Mucosa of descending colon (tissue), 3 donors: ENCODE measurements at regions not wholly inside any gene's neighbourhood (a gene's known extent, or its start where the extent isn't known, plus 50 kb on each side); places are given as distances from the start of the nearest gene placed in this dataset.

Experiments
- ATAC-seq: fragments of 200-7000 bp; cut with Tn5 transposase; one replicate; pipeline ENCODE4 v1.9.1; 2020; ENCODE audit warnings: mild to moderate bottlenecking, moderate library complexity
- DNase-seq, 3 donors: peaks; one replicate each; pipeline ENCODE4 v3.0.0-alpha.2; 2020
- H3K36me3 ChIP-seq: fragments of 200-600 bp; one replicate; pipeline ENCODE4 v1.8.0; 2021; ENCODE audit warnings: low read depth, mild to moderate bottlenecking
- H3K4me1 ChIP-seq: fragments of 200-600 bp; one replicate; pipeline ENCODE4 v1.8.0; 2021; ENCODE audit warnings: low read depth, mild to moderate bottlenecking
- H3K4me3 ChIP-seq: fragments of 200-600 bp; one replicate; pipeline ENCODE4 v1.8.0; 2021; ENCODE audit warnings: mild to moderate bottlenecking
- H3K9me3 ChIP-seq: fragments of 200-600 bp; one replicate; pipeline ENCODE4 v1.8.0; 2021; ENCODE audit warnings: mild to moderate bottlenecking
- intact Hi-C, 2 donors: fragments of 100-400 bp; cut with DNase I in 1 of 2; cut with micrococcal nuclease in 1 of 2; formaldehyde crosslinking; loops; one replicate each; pipeline versions ENCODE4 v1.11.0 to v1.11.1; 2022; cut with DNase I, micrococcal nuclease
- TF ChIP-seq, protein P1 (sequence below): fragments of 200-600 bp; IDR thresholded peaks from one replicate; pipeline ENCODE4 v1.8.0; 2022; ENCODE audit warnings: antibody characterized with exemption, mild to moderate bottlenecking
- donor health status: DM: no; HTN: no; CAD: no; lungs with moderate emphysema.
- donor health status: DM: no; HTN: no; CAD: no.
- donor health status: DM: no; HTN: yes; CAD: no.

DNA sequence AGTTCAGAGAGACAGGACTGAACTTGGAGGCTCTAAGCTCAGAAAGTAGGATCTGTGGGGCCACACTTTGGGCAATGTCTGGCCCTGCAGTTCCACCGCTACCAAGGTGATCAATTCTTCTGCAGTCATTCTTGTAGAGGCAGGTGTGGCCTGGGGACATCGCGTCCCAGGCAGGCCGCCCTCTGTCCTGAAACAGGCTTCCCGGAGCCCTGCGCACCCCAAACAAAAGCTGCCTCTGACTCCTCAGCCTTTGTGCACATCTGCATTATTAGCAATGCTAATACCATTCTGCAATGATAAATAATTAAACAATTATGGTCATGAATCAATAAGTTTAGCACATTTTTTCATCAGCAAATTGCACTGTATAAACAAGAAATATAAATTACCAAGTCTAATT lies 160.2 kb downstream of the URI1 start:
- H3K9me3 ChIP-seq = no peaks in the 10 kb centered on the region
- TF ChIP-seq, protein P1, sequence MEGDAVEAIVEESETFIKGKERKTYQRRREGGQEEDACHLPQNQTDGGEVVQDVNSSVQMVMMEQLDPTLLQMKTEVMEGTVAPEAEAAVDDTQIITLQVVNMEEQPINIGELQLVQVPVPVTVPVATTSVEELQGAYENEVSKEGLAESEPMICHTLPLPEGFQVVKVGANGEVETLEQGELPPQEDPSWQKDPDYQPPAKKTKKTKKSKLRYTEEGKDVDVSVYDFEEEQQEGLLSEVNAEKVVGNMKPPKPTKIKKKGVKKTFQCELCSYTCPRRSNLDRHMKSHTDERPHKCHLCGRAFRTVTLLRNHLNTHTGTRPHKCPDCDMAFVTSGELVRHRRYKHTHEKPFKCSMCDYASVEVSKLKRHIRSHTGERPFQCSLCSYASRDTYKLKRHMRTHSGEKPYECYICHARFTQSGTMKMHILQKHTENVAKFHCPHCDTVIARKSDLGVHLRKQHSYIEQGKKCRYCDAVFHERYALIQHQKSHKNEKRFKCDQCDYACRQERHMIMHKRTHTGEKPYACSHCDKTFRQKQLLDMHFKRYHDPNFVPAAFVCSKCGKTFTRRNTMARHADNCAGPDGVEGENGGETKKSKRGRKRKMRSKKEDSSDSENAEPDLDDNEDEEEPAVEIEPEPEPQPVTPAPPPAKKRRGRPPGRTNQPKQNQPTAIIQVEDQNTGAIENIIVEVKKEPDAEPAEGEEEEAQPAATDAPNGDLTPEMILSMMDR = no peak
- H3K4me1 ChIP-seq = no peaks in the 10 kb centered on the region
- DNase-seq (no peak), ATAC-seq (no peak)
- no peak overlapping the region for H3K4me3 ChIP-seq
- intact Hi-C loops = no loop called here
- no peaks in the 10 kb centered on the region for H3K36me3 ChIP-seq

DNA sequence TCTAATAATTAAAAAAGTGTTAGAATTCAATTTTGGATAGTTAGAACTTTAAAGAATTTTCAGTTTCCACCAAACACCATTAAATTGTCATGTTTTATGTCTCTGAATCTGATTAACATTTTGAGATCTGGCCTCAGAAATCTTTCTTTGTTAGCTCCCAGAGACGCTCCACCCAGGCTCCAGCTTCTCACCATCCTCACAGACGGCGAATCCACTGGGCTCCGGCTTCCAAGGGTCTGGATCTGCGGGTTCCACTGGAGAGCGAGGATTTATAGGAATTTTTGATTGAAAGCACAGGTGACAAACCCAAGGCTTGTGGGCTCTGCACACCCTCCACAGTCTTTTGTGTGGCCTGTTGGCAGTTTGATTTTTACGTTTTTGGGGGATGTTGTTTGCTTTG lies 160.6 kb downstream of the URI1 start:
- H3K9me3 ChIP-seq = no peaks in the 10 kb centered on the region
- H3K4me3 ChIP-seq = no peak overlapping the region
- no peak for ATAC-seq
- no peaks in the 10 kb centered on the region for H3K4me1 ChIP-seq
- no peak for DNase-seq
- no peaks in the 10 kb centered on the region for H3K36me3 ChIP-seq
- intact Hi-C loops = no loop called here
- TF ChIP-seq, protein P1 = no peak

DNA sequence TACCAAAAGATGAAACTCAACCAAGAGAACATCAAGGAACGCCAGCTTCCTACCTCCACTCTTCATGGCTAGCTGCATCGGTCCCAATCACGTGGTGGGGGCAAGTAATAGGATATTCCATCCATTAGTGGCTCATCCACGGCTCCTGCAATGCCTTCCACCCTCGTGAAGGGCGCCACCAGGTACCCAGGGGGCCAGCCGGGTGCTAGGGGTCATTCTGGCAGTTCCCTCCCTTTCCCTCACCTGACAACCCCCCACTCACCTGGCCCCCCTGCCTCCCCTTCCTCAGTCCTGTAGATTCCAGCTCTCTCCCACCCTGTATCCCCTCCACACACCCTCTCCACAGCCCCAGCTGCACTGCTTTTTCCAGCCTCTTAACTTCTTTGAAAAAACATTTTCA lies 161.9 kb downstream of the URI1 start:
- Histone ChIP-seq H3K4me3 (no peak overlapping the region), H3K36me3 (no peaks in the 10 kb centered on the region), H3K9me3 (no peaks in the 10 kb centered on the region), H3K4me1 (no peaks in the 10 kb centered on the region)
- intact Hi-C loops = no loop called here
- TF ChIP-seq, protein P1 = no peak
- ATAC-seq (no peak), DNase-seq (no peak)

DNA sequence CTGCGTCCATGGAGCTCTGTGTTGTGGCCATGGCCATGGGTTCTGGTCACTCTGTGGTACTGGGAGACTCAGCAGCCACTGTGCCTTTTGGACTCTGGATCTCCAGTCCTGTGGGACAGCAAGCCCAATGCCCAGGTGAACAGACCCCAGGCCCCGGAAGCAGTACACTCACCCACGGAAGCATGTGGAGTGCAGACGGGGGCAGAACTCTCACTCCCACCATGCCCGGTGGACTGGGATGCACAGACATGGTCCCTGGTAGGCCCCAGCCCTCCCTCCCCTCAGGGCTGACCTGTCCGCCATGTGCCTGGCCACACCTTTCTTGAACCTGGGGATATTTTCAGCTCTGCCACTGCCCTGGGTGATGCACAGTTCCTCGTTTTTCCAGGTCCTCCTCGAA lies 163.3 kb downstream of the URI1 start:
- no peak overlapping the region for H3K4me3 ChIP-seq
- H3K9me3 ChIP-seq = no peaks in the 10 kb centered on the region
- TF ChIP-seq, protein P1 = no peak
- intact Hi-C loops = no loop called here
- ATAC-seq (no peak), DNase-seq (no peak)
- H3K4me1 ChIP-seq = no peaks in the 10 kb centered on the region
- no peaks in the 10 kb centered on the region for H3K36me3 ChIP-seq

DNA sequence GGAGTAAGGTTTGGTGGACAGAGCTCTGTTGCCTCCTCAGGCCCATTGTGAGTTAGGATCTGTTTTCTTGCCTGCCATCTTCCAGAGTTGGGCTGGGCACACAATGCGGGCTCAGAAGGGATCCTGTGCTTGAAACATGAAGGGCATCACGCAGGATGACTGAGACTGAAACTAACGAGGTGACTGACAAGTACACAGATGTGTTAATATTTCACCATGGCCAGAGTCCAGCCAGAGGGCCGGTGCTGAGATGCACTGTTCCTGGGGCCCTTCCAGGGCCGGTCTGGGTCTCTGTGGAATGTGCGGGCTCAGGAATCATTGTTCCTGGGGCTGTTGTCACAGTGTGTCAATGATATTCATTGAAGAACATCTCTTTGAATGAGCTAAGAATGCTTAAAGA lies 163.7 kb downstream of the URI1 start:
- no peak for ATAC-seq
- H3K4me1 ChIP-seq = no peaks in the 10 kb centered on the region
- no peak overlapping the region for H3K4me3 ChIP-seq
- DNase-seq = no peak
- intact Hi-C loops = no loop called here
- H3K9me3 ChIP-seq = no peaks in the 10 kb centered on the region
- TF ChIP-seq, protein P1 = no peak
- H3K36me3 ChIP-seq = no peaks in the 10 kb centered on the region

DNA sequence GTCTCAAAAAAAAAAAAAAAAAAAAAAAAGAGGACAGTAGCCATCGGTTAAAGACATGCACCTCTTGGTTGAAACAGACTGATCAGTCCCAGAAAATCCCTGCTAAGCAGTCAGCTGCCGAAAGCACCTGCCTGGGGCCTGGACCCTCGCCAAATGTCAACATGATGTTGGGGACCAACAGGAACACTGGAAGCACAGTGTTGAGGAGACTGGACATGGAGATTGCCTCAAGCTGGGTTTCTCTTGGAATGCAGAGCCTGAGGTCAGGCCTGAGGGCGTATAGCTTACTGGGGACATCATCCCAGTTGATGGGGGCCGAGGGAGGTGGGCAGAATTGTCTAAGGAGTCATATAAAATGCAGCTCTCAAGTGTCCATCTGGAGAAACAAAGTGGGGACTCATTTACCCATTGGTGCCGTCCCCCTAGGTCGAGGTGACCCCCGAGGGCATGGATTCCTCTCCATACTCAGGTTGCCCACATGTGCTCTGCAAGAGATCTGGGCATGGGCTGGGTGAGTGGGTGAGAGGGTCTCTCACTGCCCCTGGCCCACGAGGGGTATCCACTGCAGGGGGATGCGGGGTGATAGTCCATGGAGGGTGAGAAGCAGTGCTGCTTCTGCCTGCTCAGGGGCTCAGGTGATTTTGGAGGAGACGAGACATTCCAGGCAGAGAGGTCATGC lies 164.5 kb downstream of the URI1 start:
- H3K4me3 ChIP-seq = no peak overlapping the region
- intact Hi-C loops = no loop called here
- DNase-seq = no peak
- no peaks in the 10 kb centered on the region for H3K36me3 ChIP-seq
- H3K9me3 ChIP-seq = no peaks in the 10 kb centered on the region
- no peak for ATAC-seq
- H3K4me1 ChIP-seq = no peaks in the 10 kb centered on the region
- TF ChIP-seq, protein P1 = no peak
